GM12878 (cell line): ENCODE measurements at regions not wholly inside any gene's neighbourhood (a gene's known extent, or its start where the extent isn't known, plus 50 kb on each side); places are given as distances from the start of the nearest gene placed in this dataset.

Source experiments
- ATAC-seq: fragments of 200-7000 bp; cut with Tn5 transposase; 3 replicates; pipeline ENCODE4 v1.9.1; 2020; ENCODE audit warnings: mild to moderate bottlenecking, moderate library complexity
- BruUV-seq: library from RNA; stranded (reverse); fragments of 400-500 nt; replicated peaks from 2 replicates; lab custom pipeline; 2021; lab: Mats Ljungman, UMichigan
- CTCF ChIA-PET: fragments of 300-600 bp; sonication (Branson Sonifier 250); formaldehyde crosslinking; extraction: SDS; loops from one replicate; lab custom pipeline; 2021; ENCODE audit warnings: inconsistent platforms; lab: Yijun Ruan, JAX
- POLR2A ChIA-PET: fragments of 350-600 bp; formaldehyde crosslinking; extraction: SDS; loops from one replicate; lab custom pipeline; 2021; ENCODE audit warnings: inconsistent platforms; lab: Charles Lee
- RAD21 ChIA-PET: fragments of 300-600 bp; sonication (Branson Sonifier 250); formaldehyde crosslinking; loops from one replicate; lab custom pipeline; 2023; ENCODE audit warnings: antibody characterized with exemption; ENCODE audit not compliant: unreplicated experiment; lab: Charles Lee
- SMC1A ChIA-PET: fragments of 300-600 bp; sonication (Branson Sonifier 250); formaldehyde crosslinking; loops from one replicate; lab custom pipeline; 2023; ENCODE audit not compliant: unreplicated experiment, uncharacterized antibody; lab: Charles Lee
- DNase-seq: peaks from one replicate; pipeline ENCODE4 v3.0.0-alpha.2; 2011; ENCODE audit warnings: low read depth, low spot score
- FAIRE-seq: peaks from 3 replicates; lab custom pipeline; 2011; peaks lifted over from hg19 to GRCh38; lab: Jason Lieb, UNC
- H2AFZ ChIP-seq: 2 replicates; pipeline ENCODE4 v1.6.0; 2011; ENCODE audit warnings: low read depth, low read length, control low read depth; ENCODE audit not compliant: control insufficient read depth
- H3K27ac ChIP-seq: 2 replicates; pipeline ENCODE4 v1.5.1; 2011; ENCODE audit warnings: control low read depth; ENCODE audit not compliant: control insufficient read depth, insufficient read depth
- H3K27me3 ChIP-seq, 2 experiments: replicated peaks in 1 of 2; 2 replicates each; pipeline versions ENCODE4 v1.6.0 to v1.6.1; 2011; ENCODE audit warnings: low read length in 1 of 2; ENCODE audit not compliant: control insufficient read depth in 2 of 2, insufficient read depth in 2 of 2
- H3K36me3 ChIP-seq, 2 experiments: 2 replicates each; pipeline ENCODE4 v1.5.1; 2011; ENCODE audit warnings: low read length in 1 of 2; ENCODE audit not compliant: control insufficient read depth in 2 of 2, insufficient read depth in 2 of 2
- H3K4me1 ChIP-seq: 2 replicates; pipeline ENCODE4 v1.6.1; 2011; ENCODE audit warnings: mild to moderate bottlenecking, low read length, moderate library complexity, mixed read lengths; ENCODE audit not compliant: control insufficient read depth, insufficient read depth
- H3K4me2 ChIP-seq: 2 replicates; pipeline ENCODE4 v1.6.0; 2011; ENCODE audit warnings: control low read depth; ENCODE audit not compliant: control insufficient read depth, insufficient read depth
- H3K4me3 ChIP-seq: fragments of 200-600 bp; sonication (generic); 2 replicates; pipeline ENCODE4 v1.5.1; 2016
- H3K79me2 ChIP-seq: 2 replicates; pipeline ENCODE4 v1.6.0; 2011; ENCODE audit warnings: low read length; ENCODE audit not compliant: control insufficient read depth, insufficient read depth
- H3K9ac ChIP-seq: 2 replicates; pipeline ENCODE4 v1.8.0; 2011; ENCODE audit warnings: low read length, control low read depth, mixed read lengths; ENCODE audit not compliant: control insufficient read depth, insufficient read depth
- H3K9me3 ChIP-seq: replicated peaks from 3 replicates; pipeline ENCODE4 v1.5.1; 2011; ENCODE audit warnings: mild to moderate bottlenecking, low read length; ENCODE audit not compliant: control insufficient read depth, insufficient read depth
- H4K20me1 ChIP-seq: 2 replicates; pipeline ENCODE4 v1.6.0; 2011; ENCODE audit not compliant: control insufficient read depth, insufficient read depth
- CEBPB ChIP-seq, 2 experiments: fragments of 150-350 bp in 1 of 2; IDR thresholded peaks; 2 replicates each; pipeline ENCODE4 v1.6.1; 2012 to 2014; ENCODE audit warnings: low read depth in 2 of 2, low read length in 2 of 2, borderline replicate concordance in 1 of 2, inconsistent platforms in 1 of 2
- HDGF ChIP-seq: fragments of 450-650 bp; IDR thresholded peaks from 2 replicates; pipeline ENCODE4 v1.6.1; 2016; ENCODE audit warnings: antibody characterized with exemption
- NR2C1 ChIP-seq: fragments of 450-650 bp; IDR thresholded peaks from 2 replicates; pipeline ENCODE4 v1.6.1; 2017; ENCODE audit warnings: antibody characterized with exemption, mild to moderate bottlenecking, moderate library complexity
- RUNX3 ChIP-seq: IDR thresholded peaks from 2 replicates; pipeline ENCODE4 v1.6.1; 2012; ENCODE audit warnings: low read length, inconsistent platforms
- WGBS: methylation state at CpG from one replicate; pipeline ENCODE4 v1.1.6; 2016; ENCODE audit warnings: low lambda C conversion rate; ENCODE audit not compliant: insufficient replicate concordance, insufficient coverage; ENCODE audit errors: missing lambda C conversion rate; 5-methylcytosine and 5-hydroxymethylcytosine counted together
- in situ Hi-C: fragments of 300-500 bp; cut with MboI; formaldehyde crosslinking; loops from 9 replicates; pipeline ENCODE4 v1.14.3; 2018; ENCODE audit warnings: mixed read lengths
- intact Hi-C: fragments of 100-400 bp; cut with micrococcal nuclease; formaldehyde crosslinking; loops from one replicate; pipeline ENCODE4 v1.14.2; 2022; ENCODE audit not compliant: unreplicated experiment
- TF ChIP-seq, protein P1 (sequence below): fragments of 450-650 bp; formaldehyde crosslinking; IDR thresholded peaks from 2 replicates; pipeline ENCODE4 v1.4.0; 2020; ENCODE audit warnings: mild to moderate bottlenecking, moderate library complexity
- TF ChIP-seq, protein P2 (sequence below): fragments of 450-650 bp; IDR thresholded peaks from 2 replicates; pipeline ENCODE4 v1.6.1; 2016; ENCODE audit warnings: mild to moderate bottlenecking, moderate library complexity, borderline replicate concordance
- TF ChIP-seq, protein P3 (sequence below): fragments of 150-350 bp; IDR thresholded peaks from 2 replicates; pipeline ENCODE4 v1.6.1; 2014; ENCODE audit warnings: mild to moderate bottlenecking, low read depth, low read length

DNA sequence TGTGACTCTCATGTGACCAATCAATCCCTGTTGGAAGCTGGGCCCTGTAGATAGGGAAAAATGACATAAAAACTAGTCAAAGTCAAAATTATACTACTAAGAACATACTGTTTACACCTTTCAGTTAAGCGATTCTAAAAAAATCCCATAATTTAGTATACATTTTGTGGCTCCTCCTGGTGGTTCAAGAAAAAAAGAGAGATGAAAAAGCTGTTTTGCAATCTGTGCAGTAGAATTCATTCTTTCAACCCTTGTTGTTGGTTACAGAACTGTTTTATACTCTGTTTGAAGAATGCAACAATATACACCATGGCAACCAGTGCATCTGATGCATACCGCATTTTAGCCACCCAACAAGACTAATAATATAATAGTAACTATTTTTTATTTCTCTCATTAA, 66.8 kb upstream of the ANK2 start (continued):
- TF ChIP-seq, protein P1, sequence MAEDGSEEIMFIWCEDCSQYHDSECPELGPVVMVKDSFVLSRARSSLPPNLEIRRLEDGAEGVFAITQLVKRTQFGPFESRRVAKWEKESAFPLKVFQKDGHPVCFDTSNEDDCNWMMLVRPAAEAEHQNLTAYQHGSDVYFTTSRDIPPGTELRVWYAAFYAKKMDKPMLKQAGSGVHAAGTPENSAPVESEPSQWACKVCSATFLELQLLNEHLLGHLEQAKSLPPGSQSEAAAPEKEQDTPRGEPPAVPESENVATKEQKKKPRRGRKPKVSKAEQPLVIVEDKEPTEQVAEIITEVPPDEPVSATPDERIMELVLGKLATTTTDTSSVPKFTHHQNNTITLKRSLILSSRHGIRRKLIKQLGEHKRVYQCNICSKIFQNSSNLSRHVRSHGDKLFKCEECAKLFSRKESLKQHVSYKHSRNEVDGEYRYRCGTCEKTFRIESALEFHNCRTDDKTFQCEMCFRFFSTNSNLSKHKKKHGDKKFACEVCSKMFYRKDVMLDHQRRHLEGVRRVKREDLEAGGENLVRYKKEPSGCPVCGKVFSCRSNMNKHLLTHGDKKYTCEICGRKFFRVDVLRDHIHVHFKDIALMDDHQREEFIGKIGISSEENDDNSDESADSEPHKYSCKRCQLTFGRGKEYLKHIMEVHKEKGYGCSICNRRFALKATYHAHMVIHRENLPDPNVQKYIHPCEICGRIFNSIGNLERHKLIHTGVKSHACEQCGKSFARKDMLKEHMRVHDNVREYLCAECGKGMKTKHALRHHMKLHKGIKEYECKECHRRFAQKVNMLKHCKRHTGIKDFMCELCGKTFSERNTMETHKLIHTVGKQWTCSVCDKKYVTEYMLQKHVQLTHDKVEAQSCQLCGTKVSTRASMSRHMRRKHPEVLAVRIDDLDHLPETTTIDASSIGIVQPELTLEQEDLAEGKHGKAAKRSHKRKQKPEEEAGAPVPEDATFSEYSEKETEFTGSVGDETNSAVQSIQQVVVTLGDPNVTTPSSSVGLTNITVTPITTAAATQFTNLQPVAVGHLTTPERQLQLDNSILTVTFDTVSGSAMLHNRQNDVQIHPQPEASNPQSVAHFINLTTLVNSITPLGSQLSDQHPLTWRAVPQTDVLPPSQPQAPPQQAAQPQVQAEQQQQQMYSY (CRISPR knock-in tag) = no peak
- TF ChIP-seq, protein P2, sequence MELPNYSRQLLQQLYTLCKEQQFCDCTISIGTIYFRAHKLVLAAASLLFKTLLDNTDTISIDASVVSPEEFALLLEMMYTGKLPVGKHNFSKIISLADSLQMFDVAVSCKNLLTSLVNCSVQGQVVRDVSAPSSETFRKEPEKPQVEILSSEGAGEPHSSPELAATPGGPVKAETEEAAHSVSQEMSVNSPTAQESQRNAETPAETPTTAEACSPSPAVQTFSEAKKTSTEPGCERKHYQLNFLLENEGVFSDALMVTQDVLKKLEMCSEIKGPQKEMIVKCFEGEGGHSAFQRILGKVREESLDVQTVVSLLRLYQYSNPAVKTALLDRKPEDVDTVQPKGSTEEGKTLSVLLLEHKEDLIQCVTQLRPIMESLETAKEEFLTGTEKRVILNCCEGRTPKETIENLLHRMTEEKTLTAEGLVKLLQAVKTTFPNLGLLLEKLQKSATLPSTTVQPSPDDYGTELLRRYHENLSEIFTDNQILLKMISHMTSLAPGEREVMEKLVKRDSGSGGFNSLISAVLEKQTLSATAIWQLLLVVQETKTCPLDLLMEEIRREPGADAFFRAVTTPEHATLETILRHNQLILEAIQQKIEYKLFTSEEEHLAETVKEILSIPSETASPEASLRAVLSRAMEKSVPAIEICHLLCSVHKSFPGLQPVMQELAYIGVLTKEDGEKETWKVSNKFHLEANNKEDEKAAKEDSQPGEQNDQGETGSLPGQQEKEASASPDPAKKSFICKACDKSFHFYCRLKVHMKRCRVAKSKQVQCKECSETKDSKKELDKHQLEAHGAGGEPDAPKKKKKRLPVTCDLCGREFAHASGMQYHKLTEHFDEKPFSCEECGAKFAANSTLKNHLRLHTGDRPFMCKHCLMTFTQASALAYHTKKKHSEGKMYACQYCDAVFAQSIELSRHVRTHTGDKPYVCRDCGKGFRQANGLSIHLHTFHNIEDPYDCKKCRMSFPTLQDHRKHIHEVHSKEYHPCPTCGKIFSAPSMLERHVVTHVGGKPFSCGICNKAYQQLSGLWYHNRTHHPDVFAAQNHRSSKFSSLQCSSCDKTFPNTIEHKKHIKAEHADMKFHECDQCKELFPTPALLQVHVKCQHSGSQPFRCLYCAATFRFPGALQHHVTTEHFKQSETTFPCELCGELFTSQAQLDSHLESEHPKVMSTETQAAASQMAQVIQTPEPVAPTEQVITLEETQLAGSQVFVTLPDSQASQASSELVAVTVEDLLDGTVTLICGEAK = no peak

DNA sequence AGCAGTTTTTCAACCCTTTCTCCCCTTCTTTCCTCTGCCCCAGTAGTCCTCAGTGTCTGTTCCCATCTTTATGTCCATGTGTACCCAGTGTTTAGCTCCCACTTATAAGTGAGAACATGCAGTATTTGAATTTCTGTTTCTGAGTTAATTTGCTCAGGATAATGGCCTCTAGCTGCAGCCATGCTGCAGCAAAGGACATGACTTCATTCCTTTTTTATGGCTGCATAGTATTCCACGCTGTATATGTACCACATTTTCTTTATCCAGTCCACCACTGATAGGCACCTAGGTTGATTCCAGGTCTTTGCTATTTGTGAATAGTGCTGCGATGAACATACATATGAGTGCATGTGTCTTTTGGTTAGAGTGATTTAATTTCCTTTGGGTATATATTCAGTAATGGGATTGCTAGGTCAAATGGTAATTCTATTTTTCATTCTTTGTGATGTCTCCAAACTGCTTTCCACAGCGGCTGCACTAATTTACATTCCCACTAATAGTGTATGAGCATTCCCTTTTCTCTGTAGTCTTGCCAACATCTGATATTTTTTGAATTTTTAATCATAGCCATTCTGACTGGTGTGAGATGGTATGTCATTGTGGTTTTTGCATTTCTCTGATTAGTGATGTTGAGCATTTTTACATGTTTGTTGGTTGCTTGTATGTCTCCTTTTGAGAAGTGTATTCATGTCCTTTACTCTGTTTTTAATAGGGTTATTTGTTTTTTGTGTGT, 54.6 kb upstream of the ANK2 start:
- Histone ChIP-seq H3K9ac (no peak overlapping the region), H3K4me1 (no peaks in the 10 kb centered on the region), H3K79me2 (no peaks in the 10 kb centered on the region), H3K27me3 (no peaks in the 10 kb centered on the region), H3K4me3 (no peak overlapping the region), H3K4me2 (no peak overlapping the region), H4K20me1 (no peaks in the 10 kb centered on the region), H2AFZ (no peak overlapping the region), H3K9me3 (no peaks in the 10 kb centered on the region), H3K27ac (no peak overlapping the region), H3K36me3 (no peaks in the 10 kb centered on the region)
- POLR2A ChIA-PET = no interaction called here
- intact Hi-C loops = no loop called here
- no TSS peak for BruUV-seq
- in situ Hi-C loops = no loop called here
- whole genome bisulfite sequencing = 68% methylated on average over 3 of the region's 3 CpGs
- ATAC-seq (no peak), FAIRE-seq (no peak), DNase-seq (no peak)
- RAD21 ChIA-PET = no interaction called here
- CTCF ChIA-PET = interaction anchor here (0.9 kb wide), 1 partner anchor 32 kb away, joined by 3 read pairs; no protein-coding TSS in a partner anchor
- SMC1A ChIA-PET = no interaction called here
- TF ChIP-seq NR2C1 (no peak), CEBPB (IDR thresholded peaks at IDR 0.05; ENCODE audit: borderline replicate concordance in 1 of 2, low read depth in 2 of 2, low read length in 2 of 2) (no peak), RUNX3 (no peak), HDGF (no peak)
- TF ChIP-seq, protein P2 = no peak
- TF ChIP-seq, protein P3, sequence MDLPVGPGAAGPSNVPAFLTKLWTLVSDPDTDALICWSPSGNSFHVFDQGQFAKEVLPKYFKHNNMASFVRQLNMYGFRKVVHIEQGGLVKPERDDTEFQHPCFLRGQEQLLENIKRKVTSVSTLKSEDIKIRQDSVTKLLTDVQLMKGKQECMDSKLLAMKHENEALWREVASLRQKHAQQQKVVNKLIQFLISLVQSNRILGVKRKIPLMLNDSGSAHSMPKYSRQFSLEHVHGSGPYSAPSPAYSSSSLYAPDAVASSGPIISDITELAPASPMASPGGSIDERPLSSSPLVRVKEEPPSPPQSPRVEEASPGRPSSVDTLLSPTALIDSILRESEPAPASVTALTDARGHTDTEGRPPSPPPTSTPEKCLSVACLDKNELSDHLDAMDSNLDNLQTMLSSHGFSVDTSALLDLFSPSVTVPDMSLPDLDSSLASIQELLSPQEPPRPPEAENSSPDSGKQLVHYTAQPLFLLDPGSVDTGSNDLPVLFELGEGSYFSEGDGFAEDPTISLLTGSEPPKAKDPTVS = no peak
